ENCODE measurements at regions not wholly inside any gene's neighbourhood (a gene's known extent, or its start where the extent isn't known, plus 50 kb on each side); places are given as distances from the start of the nearest gene placed in this dataset.

DNA sequence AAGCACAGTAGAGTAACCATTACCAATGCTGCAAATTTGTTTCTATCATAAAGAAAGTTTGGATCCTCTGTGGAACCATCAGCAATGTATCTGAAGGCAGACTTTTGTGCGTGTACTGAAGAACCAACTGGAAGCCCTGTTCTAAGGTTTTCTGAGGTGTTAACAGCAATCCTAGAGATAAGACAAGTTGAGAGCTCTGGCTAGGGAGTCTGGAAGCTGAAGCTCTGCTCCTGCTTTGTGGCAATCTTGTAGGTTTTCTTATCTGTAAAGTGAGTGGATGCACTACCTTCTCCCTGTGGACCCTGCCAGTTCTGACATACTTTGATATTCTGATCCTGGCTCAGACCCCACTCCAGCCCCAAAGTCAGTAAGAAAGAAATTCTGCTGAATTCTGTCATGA, 171.2 kb upstream of the SLC14A2 start:
- TF ChIP-seq, protein P1, sequence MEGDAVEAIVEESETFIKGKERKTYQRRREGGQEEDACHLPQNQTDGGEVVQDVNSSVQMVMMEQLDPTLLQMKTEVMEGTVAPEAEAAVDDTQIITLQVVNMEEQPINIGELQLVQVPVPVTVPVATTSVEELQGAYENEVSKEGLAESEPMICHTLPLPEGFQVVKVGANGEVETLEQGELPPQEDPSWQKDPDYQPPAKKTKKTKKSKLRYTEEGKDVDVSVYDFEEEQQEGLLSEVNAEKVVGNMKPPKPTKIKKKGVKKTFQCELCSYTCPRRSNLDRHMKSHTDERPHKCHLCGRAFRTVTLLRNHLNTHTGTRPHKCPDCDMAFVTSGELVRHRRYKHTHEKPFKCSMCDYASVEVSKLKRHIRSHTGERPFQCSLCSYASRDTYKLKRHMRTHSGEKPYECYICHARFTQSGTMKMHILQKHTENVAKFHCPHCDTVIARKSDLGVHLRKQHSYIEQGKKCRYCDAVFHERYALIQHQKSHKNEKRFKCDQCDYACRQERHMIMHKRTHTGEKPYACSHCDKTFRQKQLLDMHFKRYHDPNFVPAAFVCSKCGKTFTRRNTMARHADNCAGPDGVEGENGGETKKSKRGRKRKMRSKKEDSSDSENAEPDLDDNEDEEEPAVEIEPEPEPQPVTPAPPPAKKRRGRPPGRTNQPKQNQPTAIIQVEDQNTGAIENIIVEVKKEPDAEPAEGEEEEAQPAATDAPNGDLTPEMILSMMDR (IDR thresholded peaks at IDR 0.05): no peak
- no peak for TF ChIP-seq ZFX (IDR thresholded peaks at IDR 0.05; ENCODE audit: borderline replicate concordance)

Measured in 22Rv1 (cell line).